HG03045 (cell line): ENCODE measurements at regions not wholly inside any gene's neighbourhood (a gene's known extent, or its start where the extent isn't known, plus 50 kb on each side); places are given as distances from the start of the nearest gene placed in this dataset.
"Not testable (repeated sequence)": the region's sequence is repeated elsewhere in the genome, so short reads cannot be mapped to it uniquely, and the experiment has no call there.

Experiments used
- ATAC-seq: cut with Tn5 transposase; IDR thresholded peaks from one replicate; pipeline ENCODE4 v1.9.1; 2021; ENCODE audit warnings: mild to moderate bottlenecking, moderate library complexity; ENCODE audit not compliant: unreplicated experiment

- ATAC-seq: not testable (repeated sequence)
Measured at GRCh38 chr14:40954448-40955130, 652.1 kb upstream of the LRFN5 start.

GRCh38 chr14:40944521-40944920 lies 662.2 kb upstream of the LRFN5 start:
- no peak for ATAC-seq

GRCh38 chr14:40936861-40937260 lies 669.8 kb upstream of the LRFN5 start:
- ATAC-seq: no peak

GRCh38 chr14:40920380-40920779 lies 686.3 kb upstream of the LRFN5 start:
- no peak for ATAC-seq

GRCh38 chr14:40911141-40911540 lies 695.5 kb upstream of the LRFN5 start:
- ATAC-seq: no peak

GRCh38 chr14:40909906-40910305 lies 696.8 kb upstream of the LRFN5 start:
- ATAC-seq: no peak

- ATAC-seq: no peak
Measured at GRCh38 chr14:40903709-40904108, 703.0 kb upstream of the LRFN5 start.

- no peak for ATAC-seq
Measured at GRCh38 chr14:40899435-40899834, 707.2 kb upstream of the LRFN5 start.

- no peak for ATAC-seq
Measured at GRCh38 chr14:40894846-40895245, 711.8 kb upstream of the LRFN5 start.

GRCh38 chr14:40889126-40889525 lies 717.5 kb upstream of the LRFN5 start:
- ATAC-seq: no peak

GRCh38 chr14:40887912-40888311 lies 718.8 kb upstream of the LRFN5 start:
- ATAC-seq: no peak

GRCh38 chr14:40870252-40870651 lies 736.4 kb upstream of the LRFN5 start:
- ATAC-seq: no peak

- ATAC-seq: no peak
Measured at GRCh38 chr14:40859055-40859454, 747.6 kb upstream of the LRFN5 start.

GRCh38 chr14:40855343-40855742 lies 751.3 kb upstream of the LRFN5 start:
- no peak for ATAC-seq

- ATAC-seq: no peak
Measured at GRCh38 chr14:40850191-40850590, 756.5 kb upstream of the LRFN5 start.

- no peak for ATAC-seq
Measured at GRCh38 chr14:40847480-40847879, 759.2 kb upstream of the LRFN5 start.

GRCh38 chr14:40842816-40843215 lies 763.9 kb upstream of the LRFN5 start:
- no peak for ATAC-seq

- ATAC-seq: no peak
Measured at GRCh38 chr14:40841886-40842285, 764.8 kb upstream of the LRFN5 start.

GRCh38 chr14:40838601-40839000 lies 768.1 kb upstream of the LRFN5 start:
- ATAC-seq: no peak

- no peak for ATAC-seq
Measured at GRCh38 chr14:40806471-40806870, 800.2 kb upstream of the LRFN5 start.

GRCh38 chr14:40796168-40796567 lies 810.5 kb upstream of the LRFN5 start:
- ATAC-seq: no peak

- ATAC-seq: no peak
Measured at GRCh38 chr14:40784860-40785259, 821.8 kb upstream of the LRFN5 start.

- no peak for ATAC-seq
Measured at GRCh38 chr14:40762685-40763084, 844.0 kb upstream of the LRFN5 start.
